Nephron progenitor cell (in vitro differentiated cells): ENCODE measurements at regions not wholly inside any gene's neighbourhood (a gene's known extent, or its start where the extent isn't known, plus 50 kb on each side); places are given as distances from the start of the nearest gene placed in this dataset.
A peak's percentile ranks its signal among the peaks of the same experiment; 100 is the strongest.

ENCODE experiments used
- DNase-seq: peaks from one replicate; pipeline ENCODE4 v3.0.0; 2021
- H3K27ac Mint-ChIP-seq: 2 replicates; pipeline ENCODE4 v1.8.0; 2021; ENCODE audit warnings: mild to moderate bottlenecking, moderate library complexity, mixed read lengths
- H3K27me3 Mint-ChIP-seq: 2 replicates; pipeline ENCODE4 v1.8.0; 2021; ENCODE audit warnings: mild to moderate bottlenecking, low read depth, mixed read lengths; ENCODE audit not compliant: poor library complexity
- H3K36me3 Mint-ChIP-seq: 2 replicates; pipeline ENCODE4 v1.8.0; 2021; ENCODE audit warnings: low read depth, mixed read lengths
- H3K4me1 Mint-ChIP-seq: 2 replicates; pipeline ENCODE4 v1.8.0; 2021; ENCODE audit warnings: mixed read lengths
- H3K4me3 Mint-ChIP-seq: 2 replicates; pipeline ENCODE4 v1.8.0; 2021; ENCODE audit warnings: mild to moderate bottlenecking, moderate library complexity, mixed read lengths
- H3K9me3 Mint-ChIP-seq: 2 replicates; pipeline ENCODE4 v1.8.0; 2021; ENCODE audit warnings: mild to moderate bottlenecking, moderate library complexity, mixed read lengths
- CTCF ChIP-seq: fragments of 200-600 bp; sonication (generic); IDR thresholded peaks from 2 replicates; pipeline ENCODE4 v1.5.0; 2021; ENCODE audit warnings: antibody characterized with exemption

GRCh38 chr5:72656331-72656730 lies 149.1 kb upstream of the ZNF366 start:
- no peak for TF ChIP-seq CTCF
- Mint-ChIP-seq H3K4me3 (no peak overlapping the region), H3K36me3 (no peaks in the 10 kb centered on the region), H3K9me3 (no peaks in the 10 kb centered on the region), H3K4me1 (peaks cover 34% of the 10 kb centered on the region), H3K27me3 (peaks cover 8% of the 10 kb centered on the region), H3K27ac (no peak overlapping the region)
- no peak for DNase-seq

GRCh38 chr5:72654231-72654630 lies 147.0 kb upstream of the ZNF366 start:
- Mint-ChIP-seq H3K4me1 (peaks cover 41% of the 10 kb centered on the region), H3K27me3 (peaks cover 3% of the 10 kb centered on the region), H3K4me3 (no peak overlapping the region), H3K27ac (peak overlapping the region; percentile 93), H3K36me3 (no peaks in the 10 kb centered on the region), H3K9me3 (no peaks in the 10 kb centered on the region)
- DNase-seq, result no peak
- no peak for TF ChIP-seq CTCF

- Mint-ChIP-seq H3K4me3 (no peak overlapping the region), H3K27ac (peak overlapping the region; percentile 26), H3K36me3 (no peaks in the 10 kb centered on the region), H3K4me1 (peaks cover 47% of the 10 kb centered on the region), H3K27me3 (peaks cover 3% of the 10 kb centered on the region), H3K9me3 (no peaks in the 10 kb centered on the region)
- no peak for TF ChIP-seq CTCF
- DNase-seq, result no peak
Observed at GRCh38 chr5:72653586-72653985, 146.4 kb upstream of the ZNF366 start.

- H3K4me3 Mint-ChIP-seq, result no peak overlapping the region
- H3K27me3 Mint-ChIP-seq, result peaks cover 3% of the 10 kb centered on the region
- H3K9me3 Mint-ChIP-seq, result no peaks in the 10 kb centered on the region
- H3K4me1 Mint-ChIP-seq, result peaks cover 63% of the 10 kb centered on the region
- no peak for DNase-seq
- TF ChIP-seq CTCF, result no peak
- no peaks in the 10 kb centered on the region for H3K36me3 Mint-ChIP-seq
- no peak overlapping the region for H3K27ac Mint-ChIP-seq
Observed at GRCh38 chr5:72651779-72652178, 144.6 kb upstream of the ZNF366 start.

- H3K36me3 Mint-ChIP-seq, result no peaks in the 10 kb centered on the region
- no peak overlapping the region for H3K27ac Mint-ChIP-seq
- no peak for DNase-seq
- no peak for TF ChIP-seq CTCF
- H3K27me3 Mint-ChIP-seq, result peaks cover 3% of the 10 kb centered on the region
- H3K4me3 Mint-ChIP-seq, result no peak overlapping the region
- H3K4me1 Mint-ChIP-seq, result peaks cover 63% of the 10 kb centered on the region
- no peaks in the 10 kb centered on the region for H3K9me3 Mint-ChIP-seq
Observed at GRCh38 chr5:72651109-72651508, 143.9 kb upstream of the ZNF366 start.

GRCh38 chr5:72649449-72649848 lies 142.2 kb upstream of the ZNF366 start:
- TF ChIP-seq CTCF, result no peak
- H3K27me3 Mint-ChIP-seq, result peaks cover 4% of the 10 kb centered on the region

More at GRCh38 chr5:72649449-72649848, 142.2 kb upstream of the ZNF366 start:
- H3K4me3 Mint-ChIP-seq, result no peak overlapping the region
- no peaks in the 10 kb centered on the region for H3K9me3 Mint-ChIP-seq
- H3K36me3 Mint-ChIP-seq, result no peaks in the 10 kb centered on the region
- no peak overlapping the region for H3K27ac Mint-ChIP-seq
- peaks cover 58% of the 10 kb centered on the region for H3K4me1 Mint-ChIP-seq
- DNase-seq, result no peak
